ENCODE measurements at regions not wholly inside any gene's neighbourhood (a gene's known extent, or its start where the extent isn't known, plus 50 kb on each side); places are given as distances from the start of the nearest gene placed in this dataset.

GRCh38 chr15:62798536-62798935, 244.0 kb upstream of the TPM1 start:
- no peak for ATAC-seq
- H3K9me3 Mint-ChIP-seq = no peaks in the 10 kb centered on the region
- ChIA-PET POLR2A (no interaction called here), CTCF (interaction anchor here (1.4 kb wide), 1 partner anchor 16 kb away, joined by 3 read pairs; no protein-coding TSS in a partner anchor)
- H3K27me3 Mint-ChIP-seq (ENCODE audit: low read depth) = no peaks in the 10 kb centered on the region
- DNase-seq (ENCODE audit: low spot score) = no peak
- H3K27ac Mint-ChIP-seq = no peak overlapping the region
- H3K4me1 Mint-ChIP-seq = peaks cover 1% of the 10 kb centered on the region
- TF ChIP-seq ZNF138 (CRISPR knock-in tag; conservative IDR thresholded peaks at IDR 0.05) (no peak), HMGA2 (CRISPR knock-in tag; IDR thresholded peaks at IDR 0.05) (no peak), ZNF416 (CRISPR knock-in tag; IDR thresholded peaks at IDR 0.05) (no peak), ZNF671 (CRISPR knock-in tag; IDR thresholded peaks at IDR 0.05) (no peak), AR (CRISPR knock-in tag; IDR thresholded peaks at IDR 0.05) (no peak), FOXP1 (CRISPR knock-in tag; IDR thresholded peaks at IDR 0.05; ENCODE audit: borderline replicate concordance) (no peak), OVOL2 (CRISPR knock-in tag; IDR thresholded peaks at IDR 0.05; ENCODE audit: borderline replicate concordance) (no peak), GABPB1 (CRISPR knock-in tag; IDR thresholded peaks at IDR 0.05) (no peak), TCF7 (CRISPR knock-in tag; IDR thresholded peaks at IDR 0.05; ENCODE audit: low read depth) (no peak), NR2C2 (CRISPR knock-in tag; IDR thresholded peaks at IDR 0.05) (no peak), NFE2L1 (CRISPR knock-in tag; IDR thresholded peaks at IDR 0.05) (no peak), E2F5 (CRISPR knock-in tag; IDR thresholded peaks at IDR 0.05) (no peak), ZNF263 (CRISPR knock-in tag; IDR thresholded peaks at IDR 0.05; ENCODE audit: low read depth) (no peak), PREB (CRISPR knock-in tag; IDR thresholded peaks at IDR 0.05; ENCODE audit: borderline replicate concordance) (no peak), MXD4 (CRISPR knock-in tag; IDR thresholded peaks at IDR 0.05; ENCODE audit: borderline replicate concordance) (no peak), RORB (CRISPR knock-in tag; IDR thresholded peaks at IDR 0.05) (no peak), HMGXB4 (CRISPR knock-in tag; IDR thresholded peaks at IDR 0.05) (no peak), ERG (CRISPR knock-in tag; IDR thresholded peaks at IDR 0.05) (no peak), MLX (CRISPR knock-in tag; IDR thresholded peaks at IDR 0.05) (no peak)
- H3K36me3 Mint-ChIP-seq = no peaks in the 10 kb centered on the region; the same call in 1 of the 2 replicates
- H3K4me3 Mint-ChIP-seq = no peak overlapping the region
